Ishikawa (cell line): ENCODE measurements at regions not wholly inside any gene's neighbourhood (a gene's known extent, or its start where the extent isn't known, plus 50 kb on each side); places are given as distances from the start of the nearest gene placed in this dataset.

Experiments used
- CEBPB ChIP-seq: IDR thresholded peaks from 2 replicates; pipeline ENCODE4 v1.6.1; 2012
- CREB1 ChIP-seq: IDR thresholded peaks from 2 replicates; pipeline ENCODE4 v1.6.1; 2012; ENCODE audit warnings: low read depth
- NFIC ChIP-seq: IDR thresholded peaks from 2 replicates; pipeline ENCODE4 v1.6.1; 2012
- RAD21 ChIP-seq: IDR thresholded peaks from 2 replicates; pipeline ENCODE4 v1.6.1; 2012; ENCODE audit warnings: low read depth
- TAF1 ChIP-seq: IDR thresholded peaks from 2 replicates; pipeline ENCODE4 v1.6.1; 2012; ENCODE audit warnings: low read depth, mild to moderate bottlenecking
- ZBTB7A ChIP-seq: IDR thresholded peaks from 2 replicates; pipeline ENCODE4 v1.6.1; 2012; ENCODE audit warnings: low read depth

DNA sequence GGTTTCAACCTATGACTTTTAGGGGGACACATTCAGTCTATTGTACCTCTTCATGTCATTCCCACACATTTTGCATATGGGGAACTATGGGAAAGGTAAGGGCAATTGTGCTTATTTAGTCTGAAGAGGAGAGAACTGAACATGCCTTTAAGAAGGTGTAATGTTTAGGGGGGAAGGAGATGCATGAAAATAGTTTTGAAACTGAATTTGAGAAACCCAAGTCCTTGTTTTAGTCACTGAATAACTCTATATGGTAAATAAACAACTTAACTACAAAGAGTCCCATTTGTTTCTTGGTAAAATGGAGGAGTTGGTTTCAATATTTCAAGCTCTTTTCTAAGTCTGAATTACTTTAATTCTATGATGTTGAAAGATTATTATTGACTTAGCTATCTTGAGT, 166.1 kb downstream of the DNAJB9 start:
- TF ChIP-seq ZBTB7A (no peak), TAF1 (no peak), CREB1 (no peak), CEBPB (no peak), NFIC (no peak), RAD21 (no peak)
